Prostate gland (tissue), 2 donors: ENCODE measurements at regions not wholly inside any gene's neighbourhood (a gene's known extent, or its start where the extent isn't known, plus 50 kb on each side); places are given as distances from the start of the nearest gene placed in this dataset.
"Not testable (repeated sequence)": the region's sequence is repeated elsewhere in the genome, so short reads cannot be mapped to it uniquely, and the experiment has no call there.

Experiments used
- POLR2AphosphoS5 ChIP-seq: sonication (generic); formaldehyde crosslinking; IDR thresholded peaks from one replicate; pipeline ENCODE4 v1.6.1; 2017; ENCODE audit warnings: antibody characterized with exemption
- TF ChIP-seq, protein P1 (sequence below), 4 experiments: fragments of 200-600 bp in 2 of 4; fragments of 450-650 bp in 2 of 4; sonication (generic) in 2 of 4; IDR thresholded peaks; 1 replicate in 3 of 4; 2 replicates in 1 of 4; pipeline ENCODE4 v1.5.1; 2016 to 2019; ENCODE audit warnings: antibody characterized with exemption in 4 of 4, mild to moderate bottlenecking in 2 of 4, moderate library complexity in 2 of 4

DNA sequence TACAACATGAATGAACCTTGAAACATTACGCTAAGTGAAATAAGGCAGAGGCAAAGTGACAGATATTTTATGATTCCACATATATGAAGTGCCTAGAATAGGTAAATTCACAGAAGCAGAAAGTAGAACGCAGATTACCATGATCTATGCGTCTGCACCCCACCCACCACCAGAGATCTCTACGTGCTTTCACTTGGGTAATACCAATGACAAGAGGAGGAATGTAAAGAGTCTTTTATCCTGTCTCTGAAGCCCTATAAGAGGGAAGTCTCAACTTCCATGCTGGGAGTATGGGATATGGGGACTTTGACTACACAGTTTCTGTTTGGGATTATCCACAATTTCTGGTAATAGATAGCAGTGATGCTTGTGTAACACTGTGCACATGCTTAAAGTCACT is 127.6 kb downstream of the SPATA31A1 start:
- TF ChIP-seq POLR2AphosphoS5 = not testable (repeated sequence)
- TF ChIP-seq, protein P1, sequence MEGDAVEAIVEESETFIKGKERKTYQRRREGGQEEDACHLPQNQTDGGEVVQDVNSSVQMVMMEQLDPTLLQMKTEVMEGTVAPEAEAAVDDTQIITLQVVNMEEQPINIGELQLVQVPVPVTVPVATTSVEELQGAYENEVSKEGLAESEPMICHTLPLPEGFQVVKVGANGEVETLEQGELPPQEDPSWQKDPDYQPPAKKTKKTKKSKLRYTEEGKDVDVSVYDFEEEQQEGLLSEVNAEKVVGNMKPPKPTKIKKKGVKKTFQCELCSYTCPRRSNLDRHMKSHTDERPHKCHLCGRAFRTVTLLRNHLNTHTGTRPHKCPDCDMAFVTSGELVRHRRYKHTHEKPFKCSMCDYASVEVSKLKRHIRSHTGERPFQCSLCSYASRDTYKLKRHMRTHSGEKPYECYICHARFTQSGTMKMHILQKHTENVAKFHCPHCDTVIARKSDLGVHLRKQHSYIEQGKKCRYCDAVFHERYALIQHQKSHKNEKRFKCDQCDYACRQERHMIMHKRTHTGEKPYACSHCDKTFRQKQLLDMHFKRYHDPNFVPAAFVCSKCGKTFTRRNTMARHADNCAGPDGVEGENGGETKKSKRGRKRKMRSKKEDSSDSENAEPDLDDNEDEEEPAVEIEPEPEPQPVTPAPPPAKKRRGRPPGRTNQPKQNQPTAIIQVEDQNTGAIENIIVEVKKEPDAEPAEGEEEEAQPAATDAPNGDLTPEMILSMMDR (IDR thresholded peaks at IDR 0.05) = not testable (repeated sequence)
